ENCODE measurements at regions not wholly inside any gene's neighbourhood (a gene's known extent, or its start where the extent isn't known, plus 50 kb on each side); places are given as distances from the start of the nearest gene placed in this dataset.

- Histone ChIP-seq H2AK5ac (ENCODE audit: low read depth, low read length) (no peak overlapping the region), H3K4ac (ENCODE audit: low read length) (no peak overlapping the region), H3K9ac (ENCODE audit: low read depth, low read length, poor library complexity) (no peak overlapping the region), H3K36me3 (replicated peaks in 1 of 2; ENCODE audit: control insufficient read depth in 2 of 2, insufficient read depth in 2 of 2, low read length in 2 of 2) (no peaks in the 10 kb centered on the region), H3K27ac (replicated peaks; ENCODE audit: low read length) (no peak overlapping the region), H3K14ac (ENCODE audit: low read length) (no peak overlapping the region), H3K79me1 (ENCODE audit: low read depth, low read length) (no peaks in the 10 kb centered on the region), H4K8ac (ENCODE audit: low read depth, low read length) (no peak overlapping the region), H3K4me3 (ENCODE audit: low read length in 2 of 2) (no peak overlapping the region), H2AFZ (ENCODE audit: low read length) (no peak overlapping the region), H3K4me2 (ENCODE audit: insufficient read depth, low read length, poor library complexity, severe bottlenecking) (no peak overlapping the region), H3K9me3 (replicated peaks in 1 of 2; ENCODE audit: control insufficient read depth in 2 of 2, insufficient read depth in 1 of 2, low read depth in 1 of 2, low read length in 2 of 2) (no peaks in the 10 kb centered on the region), H3K23ac (ENCODE audit: low read depth, low read length, poor library complexity) (no peak overlapping the region), H3K4me1 (ENCODE audit: control insufficient read depth in 2 of 2, insufficient read depth in 1 of 2, low read depth in 1 of 2, low read length in 2 of 2) (no peaks in the 10 kb centered on the region), H2BK5ac (ENCODE audit: low read length) (no peak overlapping the region), H2BK15ac (ENCODE audit: low read length) (no peak overlapping the region), H4K91ac (ENCODE audit: low read depth, low read length, poor library complexity) (no peak overlapping the region), H3K18ac (ENCODE audit: low read length) (no peak overlapping the region), H3K27me3 (ENCODE audit: control insufficient read depth in 3 of 3, insufficient read depth in 3 of 3, low read depth in 1 of 3, low read length in 3 of 3) (no peaks in the 10 kb centered on the region), H2BK120ac (ENCODE audit: low read depth, low read length) (no peak overlapping the region), H2BK12ac (ENCODE audit: low read length) (no peak overlapping the region)
- no peak for DNase-seq (ENCODE audit: low spot score)
- WGBS, 2 donors (ENCODE audit: extremely low coverage in 2 of 2, insufficient read length in 2 of 2, insufficient replicate concordance in 1 of 2): no CpG with 5 or more reads among the region's 1 CpG
Measured at GRCh38 chr11:110827276-110827675, 115.0 kb upstream of the ARHGAP20 start.

GRCh38 chr11:110824912-110825620 lies 112.8 kb upstream of the ARHGAP20 start:
- H2BK5ac ChIP-seq (ENCODE audit: low read length): no peak overlapping the region
- H4K8ac ChIP-seq (ENCODE audit: low read depth, low read length): no peak overlapping the region
- H3K18ac ChIP-seq (ENCODE audit: low read length): no peak overlapping the region
- no peak for DNase-seq (ENCODE audit: low spot score)
- H4K91ac ChIP-seq (ENCODE audit: low read depth, low read length, poor library complexity): no peak overlapping the region
- H3K79me1 ChIP-seq (ENCODE audit: low read depth, low read length): no peaks in the 10 kb centered on the region
- no peak overlapping the region for H3K4me2 ChIP-seq (ENCODE audit: insufficient read depth, low read length, poor library complexity, severe bottlenecking)
- no peaks in the 10 kb centered on the region for H3K27me3 ChIP-seq (ENCODE audit: control insufficient read depth in 3 of 3, insufficient read depth in 3 of 3, low read depth in 1 of 3, low read length in 3 of 3)
- H2BK15ac ChIP-seq (ENCODE audit: low read length): no peak overlapping the region
- no peak overlapping the region for H3K4me3 ChIP-seq (ENCODE audit: low read length in 2 of 2)
- no peak overlapping the region for H2AFZ ChIP-seq (ENCODE audit: low read length)
- no peak overlapping the region for H3K4ac ChIP-seq (ENCODE audit: low read length)
- no peaks in the 10 kb centered on the region for H3K4me1 ChIP-seq (ENCODE audit: control insufficient read depth in 2 of 2, insufficient read depth in 1 of 2, low read depth in 1 of 2, low read length in 2 of 2)
- no peak overlapping the region for H3K9ac ChIP-seq (ENCODE audit: low read depth, low read length, poor library complexity)
- H3K27ac ChIP-seq (replicated peaks; ENCODE audit: low read length): no peak overlapping the region
- H3K36me3 ChIP-seq (replicated peaks in 1 of 2; ENCODE audit: control insufficient read depth in 2 of 2, insufficient read depth in 2 of 2, low read length in 2 of 2): no peaks in the 10 kb centered on the region
- H2BK120ac ChIP-seq (ENCODE audit: low read depth, low read length): no peak overlapping the region
- no peaks in the 10 kb centered on the region for H3K9me3 ChIP-seq (replicated peaks in 1 of 2; ENCODE audit: control insufficient read depth in 2 of 2, insufficient read depth in 1 of 2, low read depth in 1 of 2, low read length in 2 of 2)
- no peak overlapping the region for H3K23ac ChIP-seq (ENCODE audit: low read depth, low read length, poor library complexity)
- H3K14ac ChIP-seq (ENCODE audit: low read length): no peak overlapping the region
- H2BK12ac ChIP-seq (ENCODE audit: low read length): no peak overlapping the region
- no CpG with 5 or more reads among the region's 3 CpGs for WGBS, 2 donors (ENCODE audit: extremely low coverage in 2 of 2, insufficient read length in 2 of 2, insufficient replicate concordance in 1 of 2)
- H2AK5ac ChIP-seq (ENCODE audit: low read depth, low read length): no peak overlapping the region

- Histone ChIP-seq H3K4me3 (ENCODE audit: low read length in 2 of 2) (no peak overlapping the region), H3K36me3 (replicated peaks in 1 of 2; ENCODE audit: control insufficient read depth in 2 of 2, insufficient read depth in 2 of 2, low read length in 2 of 2) (no peaks in the 10 kb centered on the region), H3K79me1 (ENCODE audit: low read depth, low read length) (no peaks in the 10 kb centered on the region), H4K8ac (ENCODE audit: low read depth, low read length) (no peak overlapping the region), H3K4me2 (ENCODE audit: insufficient read depth, low read length, poor library complexity, severe bottlenecking) (no peak overlapping the region), H2BK5ac (ENCODE audit: low read length) (no peak overlapping the region), H4K91ac (ENCODE audit: low read depth, low read length, poor library complexity) (no peak overlapping the region), H2AK5ac (ENCODE audit: low read depth, low read length) (no peak overlapping the region), H2BK15ac (ENCODE audit: low read length) (no peak overlapping the region), H3K18ac (ENCODE audit: low read length) (no peak overlapping the region), H3K9me3 (replicated peaks in 1 of 2; ENCODE audit: control insufficient read depth in 2 of 2, insufficient read depth in 1 of 2, low read depth in 1 of 2, low read length in 2 of 2) (no peaks in the 10 kb centered on the region), H3K4me1 (ENCODE audit: control insufficient read depth in 2 of 2, insufficient read depth in 1 of 2, low read depth in 1 of 2, low read length in 2 of 2) (no peaks in the 10 kb centered on the region), H3K27me3 (ENCODE audit: control insufficient read depth in 3 of 3, insufficient read depth in 3 of 3, low read depth in 1 of 3, low read length in 3 of 3) (no peaks in the 10 kb centered on the region), H3K9ac (ENCODE audit: low read depth, low read length, poor library complexity) (no peak overlapping the region), H3K23ac (ENCODE audit: low read depth, low read length, poor library complexity) (no peak overlapping the region), H2AFZ (ENCODE audit: low read length) (no peak overlapping the region), H2BK120ac (ENCODE audit: low read depth, low read length) (no peak overlapping the region), H3K4ac (ENCODE audit: low read length) (no peak overlapping the region), H3K27ac (replicated peaks; ENCODE audit: low read length) (no peak overlapping the region), H3K14ac (ENCODE audit: low read length) (no peak overlapping the region), H2BK12ac (ENCODE audit: low read length) (no peak overlapping the region)
- DNase-seq (ENCODE audit: low spot score): no peak
- no CpG with 5 or more reads among the region's 6 CpGs for WGBS, 2 donors (ENCODE audit: extremely low coverage in 2 of 2, insufficient read length in 2 of 2, insufficient replicate concordance in 1 of 2)
Measured at GRCh38 chr11:110818032-110818687, 105.9 kb upstream of the ARHGAP20 start.

- Histone ChIP-seq H2BK5ac (ENCODE audit: low read length) (no peak overlapping the region), H3K4me1 (ENCODE audit: control insufficient read depth in 2 of 2, insufficient read depth in 1 of 2, low read depth in 1 of 2, low read length in 2 of 2) (no peaks in the 10 kb centered on the region), H2BK15ac (ENCODE audit: low read length) (no peak overlapping the region), H3K18ac (ENCODE audit: low read length) (no peak overlapping the region), H3K9ac (ENCODE audit: low read depth, low read length, poor library complexity) (no peak overlapping the region), H2AK5ac (ENCODE audit: low read depth, low read length) (no peak overlapping the region), H3K27ac (replicated peaks; ENCODE audit: low read length) (no peak overlapping the region), H3K4ac (ENCODE audit: low read length) (no peak overlapping the region), H2BK12ac (ENCODE audit: low read length) (no peak overlapping the region), H3K4me3 (ENCODE audit: low read length in 2 of 2) (no peak overlapping the region), H4K8ac (ENCODE audit: low read depth, low read length) (no peak overlapping the region), H4K91ac (ENCODE audit: low read depth, low read length, poor library complexity) (no peak overlapping the region), H2BK120ac (ENCODE audit: low read depth, low read length) (no peak overlapping the region), H3K79me1 (ENCODE audit: low read depth, low read length) (no peaks in the 10 kb centered on the region), H2AFZ (ENCODE audit: low read length) (no peak overlapping the region), H3K23ac (ENCODE audit: low read depth, low read length, poor library complexity) (no peak overlapping the region), H3K14ac (ENCODE audit: low read length) (no peak overlapping the region), H3K36me3 (replicated peaks in 1 of 2; ENCODE audit: control insufficient read depth in 2 of 2, insufficient read depth in 2 of 2, low read length in 2 of 2) (no peaks in the 10 kb centered on the region), H3K27me3 (ENCODE audit: control insufficient read depth in 3 of 3, insufficient read depth in 3 of 3, low read depth in 1 of 3, low read length in 3 of 3) (no peaks in the 10 kb centered on the region), H3K4me2 (ENCODE audit: insufficient read depth, low read length, poor library complexity, severe bottlenecking) (no peak overlapping the region), H3K9me3 (replicated peaks in 1 of 2; ENCODE audit: control insufficient read depth in 2 of 2, insufficient read depth in 1 of 2, low read depth in 1 of 2, low read length in 2 of 2) (no peaks in the 10 kb centered on the region)
- DNase-seq (ENCODE audit: low spot score): no peak
- no CpG with 5 or more reads among the region's 5 CpGs for WGBS, 2 donors (ENCODE audit: extremely low coverage in 2 of 2, insufficient read length in 2 of 2, insufficient replicate concordance in 1 of 2)
Measured at GRCh38 chr11:110812086-110812733, 100.0 kb upstream of the ARHGAP20 start.

All from neuronal stem cell (in vitro differentiated cells).